DND-41 (cell line): ENCODE measurements at regions not wholly inside any gene's neighbourhood (a gene's known extent, or its start where the extent isn't known, plus 50 kb on each side); places are given as distances from the start of the nearest gene placed in this dataset.
"Not testable (repeated sequence)": the region's sequence is repeated elsewhere in the genome, so short reads cannot be mapped to it uniquely, and the experiment has no call there.

Experiments
- ATAC-seq: fragments of 200-7000 bp; cut with Tn5 transposase; 3 replicates; pipeline ENCODE4 v1.9.1; 2021; ENCODE audit warnings: low read depth; ENCODE audit not compliant: insufficient read depth
- DNase-seq: peaks from one replicate; pipeline ENCODE4 v3.0.0-alpha.2; 2020
- H2AFZ ChIP-seq: 2 replicates; pipeline ENCODE4 v1.6.0; 2012; ENCODE audit warnings: low read depth, low read length
- H3K27ac ChIP-seq: 2 replicates; pipeline ENCODE4 v1.5.1; 2012; ENCODE audit warnings: low read length, inconsistent platforms
- H3K27me3 ChIP-seq: fragments of 200-600 bp; sonication (generic); 2 replicates; pipeline ENCODE4 v1.6.0; 2012; ENCODE audit warnings: low read length, mild to moderate bottlenecking, inconsistent platforms; ENCODE audit not compliant: insufficient read depth, poor library complexity
- H3K36me3 ChIP-seq: 2 replicates; pipeline ENCODE4 v1.5.1; 2012; ENCODE audit warnings: low read length, inconsistent platforms; ENCODE audit not compliant: insufficient read depth
- H3K4me1 ChIP-seq: 2 replicates; pipeline ENCODE4 v1.5.1; 2012; ENCODE audit warnings: mild to moderate bottlenecking, low read length; ENCODE audit not compliant: insufficient read depth
- H3K4me2 ChIP-seq: 2 replicates; pipeline ENCODE4 v1.6.0; 2012; ENCODE audit warnings: mild to moderate bottlenecking, moderate library complexity, low read length, inconsistent platforms; ENCODE audit not compliant: insufficient read depth
- H3K4me3 ChIP-seq, 2 experiments: fragments of 200-600 bp in 1 of 2; shearing (Covaris generic) in 1 of 2; 2 replicates each; pipeline ENCODE4 v1.5.1; 2012 to 2016; ENCODE audit warnings: inconsistent platforms in 2 of 2, low read length in 2 of 2, mild to moderate bottlenecking in 2 of 2, low read depth in 1 of 2, moderate library complexity in 1 of 2
- H3K79me2 ChIP-seq: 2 replicates; pipeline ENCODE4 v1.6.0; 2012; ENCODE audit warnings: low read length, inconsistent platforms; ENCODE audit not compliant: insufficient read depth
- H3K9ac ChIP-seq: 2 replicates; pipeline ENCODE4 v1.6.0; 2012; ENCODE audit warnings: low read depth, mild to moderate bottlenecking, inconsistent platforms, low read length, moderate library complexity
- H3K9me3 ChIP-seq: 2 replicates; pipeline ENCODE4 v1.5.1; 2012; ENCODE audit warnings: low read length, moderate library complexity, mild to moderate bottlenecking, inconsistent platforms; ENCODE audit not compliant: insufficient read depth, severe bottlenecking
- H4K20me1 ChIP-seq: 2 replicates; pipeline ENCODE4 v1.6.0; 2012; ENCODE audit warnings: low read length; ENCODE audit not compliant: insufficient read depth
- CTCF ChIP-seq: IDR thresholded peaks from 2 replicates; pipeline ENCODE4 v1.5.1; 2012; ENCODE audit warnings: borderline replicate concordance, low read length, moderate library complexity, mild to moderate bottlenecking; ENCODE audit not compliant: poor library complexity, severe bottlenecking; ENCODE audit errors: extremely low read depth
- EZH2 ChIP-seq: IDR thresholded peaks from 3 replicates; pipeline ENCODE4 v1.6.1; 2012; ENCODE audit warnings: borderline replicate concordance, low read depth, mild to moderate bottlenecking, moderate library complexity, low read length, inconsistent platforms; ENCODE audit not compliant: severe bottlenecking

- H3K27ac ChIP-seq = no peak overlapping the region
- H3K36me3 ChIP-seq = no peaks in the 10 kb centered on the region
- no peak overlapping the region for H2AFZ ChIP-seq
- H3K4me2 ChIP-seq = no peak overlapping the region
- H3K79me2 ChIP-seq = no peaks in the 10 kb centered on the region
- H3K9ac ChIP-seq = no peak overlapping the region
- H4K20me1 ChIP-seq = no peaks in the 10 kb centered on the region
- no peaks in the 10 kb centered on the region for H3K4me1 ChIP-seq
- DNase-seq = no peak
- no peak for TF ChIP-seq EZH2
- no peak for TF ChIP-seq CTCF
- no peak for ATAC-seq
- H3K4me3 ChIP-seq = no peak overlapping the region
- H3K9me3 ChIP-seq = no peaks in the 10 kb centered on the region
- no peaks in the 10 kb centered on the region for H3K27me3 ChIP-seq
Measured at GRCh38 chr1:177686933-177687332, 282.9 kb downstream of the SEC16B start.

- Histone ChIP-seq H4K20me1 (no peaks in the 10 kb centered on the region), H3K27me3 (no peaks in the 10 kb centered on the region), H3K4me3 (no peak overlapping the region), H3K27ac (no peak overlapping the region), H3K36me3 (no peaks in the 10 kb centered on the region), H2AFZ (no peak overlapping the region), H3K9ac (no peak overlapping the region), H3K79me2 (no peaks in the 10 kb centered on the region), H3K4me1 (no peaks in the 10 kb centered on the region), H3K4me2 (no peak overlapping the region), H3K9me3 (no peaks in the 10 kb centered on the region)
- no peak for DNase-seq
- no peak for ATAC-seq
- no peak for TF ChIP-seq CTCF
- no peak for TF ChIP-seq EZH2
Measured at GRCh38 chr1:177669161-177669560, 300.7 kb downstream of the SEC16B start.

GRCh38 chr1:177665935-177666334, 303.9 kb downstream of the SEC16B start:
- Histone ChIP-seq H3K4me1 (no peaks in the 10 kb centered on the region), H3K36me3 (no peaks in the 10 kb centered on the region), H3K9ac (no peak overlapping the region), H3K79me2 (no peaks in the 10 kb centered on the region), H3K9me3 (no peaks in the 10 kb centered on the region), H3K4me2 (no peak overlapping the region), H4K20me1 (no peaks in the 10 kb centered on the region), H3K27ac (no peak overlapping the region), H3K4me3 (no peak overlapping the region), H3K27me3 (no peaks in the 10 kb centered on the region), H2AFZ (no peak overlapping the region)
- TF ChIP-seq CTCF = no peak
- TF ChIP-seq EZH2 = no peak
- ATAC-seq (no peak), DNase-seq (no peak)

- H3K9me3 ChIP-seq, ATAC-seq, H3K4me2 ChIP-seq, H3K9ac ChIP-seq, H3K27ac ChIP-seq, H3K4me1 ChIP-seq, H4K20me1 ChIP-seq, H3K79me2 ChIP-seq, H3K36me3 ChIP-seq, H3K4me3 ChIP-seq, H3K27me3 ChIP-seq, H2AFZ ChIP-seq, DNase-seq: not testable (repeated sequence)
Measured at GRCh38 chr1:177664742-177665141, 305.1 kb downstream of the SEC16B start.
